HG02610 (cell line): ENCODE measurements at regions not wholly inside any gene's neighbourhood (a gene's known extent, or its start where the extent isn't known, plus 50 kb on each side); places are given as distances from the start of the nearest gene placed in this dataset.
"Not testable (repeated sequence)": the region's sequence is repeated elsewhere in the genome, so short reads cannot be mapped to it uniquely, and the experiment has no call there.

Experiments
- ATAC-seq: cut with Tn5 transposase; IDR thresholded peaks from one replicate; pipeline ENCODE4 v1.9.1; 2021; ENCODE audit warnings: mild to moderate bottlenecking, moderate library complexity; ENCODE audit not compliant: unreplicated experiment

- ATAC-seq: no peak
Observed at GRCh38 chr10:65786279-65786678, 1139.6 kb upstream of the LRRTM3 start.

- ATAC-seq: no peak
Observed at GRCh38 chr10:65787571-65787970, 1138.3 kb upstream of the LRRTM3 start.

- ATAC-seq: no peak
Observed at GRCh38 chr10:65788271-65788670, 1137.6 kb upstream of the LRRTM3 start.

- ATAC-seq: no peak
Observed at GRCh38 chr10:65791979-65792378, 1133.9 kb upstream of the LRRTM3 start.

- no peak for ATAC-seq
Observed at GRCh38 chr10:65793738-65794425, 1132.0 kb upstream of the LRRTM3 start.

GRCh38 chr10:65794861-65795260 is 1131.0 kb upstream of the LRRTM3 start:
- ATAC-seq: not testable (repeated sequence)

GRCh38 chr10:65796472-65796871 is 1129.4 kb upstream of the LRRTM3 start:
- no peak for ATAC-seq

GRCh38 chr10:65798133-65798532 is 1127.7 kb upstream of the LRRTM3 start:
- peak; percentile 48 for ATAC-seq

GRCh38 chr10:65802391-65802790 is 1123.4 kb upstream of the LRRTM3 start:
- peak; percentile 42 for ATAC-seq

GRCh38 chr10:65805511-65805910 is 1120.3 kb upstream of the LRRTM3 start:
- ATAC-seq: no peak

- no peak for ATAC-seq
Observed at GRCh38 chr10:65805993-65806392, 1119.8 kb upstream of the LRRTM3 start.

- no peak for ATAC-seq
Observed at GRCh38 chr10:65808687-65809333, 1117.0 kb upstream of the LRRTM3 start.

- ATAC-seq: no peak
Observed at GRCh38 chr10:65811931-65812525, 1113.8 kb upstream of the LRRTM3 start.

- ATAC-seq: no peak
Observed at GRCh38 chr10:65816536-65816935, 1109.3 kb upstream of the LRRTM3 start.

GRCh38 chr10:65818990-65819389 is 1106.8 kb upstream of the LRRTM3 start:
- ATAC-seq: peak; percentile 48

- ATAC-seq: no peak
Observed at GRCh38 chr10:65827359-65827758, 1098.5 kb upstream of the LRRTM3 start.

GRCh38 chr10:65838811-65839210 is 1087.0 kb upstream of the LRRTM3 start:
- ATAC-seq: no peak

GRCh38 chr10:65843203-65843602 is 1082.6 kb upstream of the LRRTM3 start:
- no peak for ATAC-seq

GRCh38 chr10:65845916-65846315 is 1079.9 kb upstream of the LRRTM3 start:
- ATAC-seq: no peak

- no peak for ATAC-seq
Observed at GRCh38 chr10:65846541-65846940, 1079.3 kb upstream of the LRRTM3 start.

- no peak for ATAC-seq
Observed at GRCh38 chr10:65846949-65847348, 1078.9 kb upstream of the LRRTM3 start.
